ENCODE measurements at regions not wholly inside any gene's neighbourhood (a gene's known extent, or its start where the extent isn't known, plus 50 kb on each side); places are given as distances from the start of the nearest gene placed in this dataset.

DNA sequence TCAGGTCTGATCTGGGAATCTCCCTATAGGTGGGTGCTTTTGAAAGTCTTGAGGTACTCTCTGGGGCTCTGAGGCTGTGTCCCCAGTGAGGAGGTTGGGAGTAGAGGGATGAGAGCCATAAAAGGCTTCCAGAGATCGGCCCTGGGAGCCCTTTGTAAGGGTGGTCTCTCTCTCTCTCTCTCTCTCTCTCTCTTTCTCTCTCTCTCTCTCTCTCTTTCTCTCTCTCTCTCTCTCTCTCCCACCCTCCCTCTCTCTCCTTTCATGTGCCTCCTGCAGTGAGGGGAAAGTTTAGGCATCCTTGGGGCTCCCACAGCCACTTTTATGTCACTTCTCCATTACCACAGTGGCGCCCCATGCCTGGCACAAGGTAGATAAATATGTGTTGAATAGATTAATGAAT is 271.3 kb upstream of the N4BP1 start:
- TF ChIP-seq, protein P1, sequence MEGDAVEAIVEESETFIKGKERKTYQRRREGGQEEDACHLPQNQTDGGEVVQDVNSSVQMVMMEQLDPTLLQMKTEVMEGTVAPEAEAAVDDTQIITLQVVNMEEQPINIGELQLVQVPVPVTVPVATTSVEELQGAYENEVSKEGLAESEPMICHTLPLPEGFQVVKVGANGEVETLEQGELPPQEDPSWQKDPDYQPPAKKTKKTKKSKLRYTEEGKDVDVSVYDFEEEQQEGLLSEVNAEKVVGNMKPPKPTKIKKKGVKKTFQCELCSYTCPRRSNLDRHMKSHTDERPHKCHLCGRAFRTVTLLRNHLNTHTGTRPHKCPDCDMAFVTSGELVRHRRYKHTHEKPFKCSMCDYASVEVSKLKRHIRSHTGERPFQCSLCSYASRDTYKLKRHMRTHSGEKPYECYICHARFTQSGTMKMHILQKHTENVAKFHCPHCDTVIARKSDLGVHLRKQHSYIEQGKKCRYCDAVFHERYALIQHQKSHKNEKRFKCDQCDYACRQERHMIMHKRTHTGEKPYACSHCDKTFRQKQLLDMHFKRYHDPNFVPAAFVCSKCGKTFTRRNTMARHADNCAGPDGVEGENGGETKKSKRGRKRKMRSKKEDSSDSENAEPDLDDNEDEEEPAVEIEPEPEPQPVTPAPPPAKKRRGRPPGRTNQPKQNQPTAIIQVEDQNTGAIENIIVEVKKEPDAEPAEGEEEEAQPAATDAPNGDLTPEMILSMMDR (IDR thresholded peaks at IDR 0.05), result no peak
- no peak for TF ChIP-seq POLR2A (IDR thresholded peaks at IDR 0.05)
- Histone ChIP-seq H3K27ac (no peak overlapping the region), H3K27me3 (no peaks in the 10 kb centered on the region), H3K4me1 (no peaks in the 10 kb centered on the region), H3K9me3 (no peaks in the 10 kb centered on the region), H3K4me3 (no peak overlapping the region), H3K36me3 (no peaks in the 10 kb centered on the region)
- intact Hi-C loops (cut with DNase I), result no loop called here
- DNase-seq, result no peak
- 64 to 68% methylated on average over 2 of the region's 2 CpGs for WGBS, 2 donors

- H3K27ac ChIP-seq, result no peak overlapping the region
- TF ChIP-seq POLR2A (IDR thresholded peaks at IDR 0.05), result no peak
- TF ChIP-seq, protein P1 (IDR thresholded peaks at IDR 0.05), result no peak
- no peaks in the 10 kb centered on the region for H3K36me3 ChIP-seq
- no peaks in the 10 kb centered on the region for H3K9me3 ChIP-seq
- no peaks in the 10 kb centered on the region for H3K4me1 ChIP-seq
- no peaks in the 10 kb centered on the region for H3K27me3 ChIP-seq
- DNase-seq, result no peak
- H3K4me3 ChIP-seq, result no peak overlapping the region
- 38 to 43% methylated on average over 14 of the region's 14 CpGs for WGBS, 2 donors
- intact Hi-C loops (cut with DNase I), result no loop called here
These were observed 269.5 kb upstream of the N4BP1 start for GRCh38 chr16:48879223-48880122.

- Histone ChIP-seq H3K27me3 (no peaks in the 10 kb centered on the region), H3K36me3 (no peaks in the 10 kb centered on the region), H3K9me3 (no peaks in the 10 kb centered on the region), H3K27ac (no peak overlapping the region), H3K4me3 (no peak overlapping the region), H3K4me1 (no peaks in the 10 kb centered on the region)
- DNase-seq, result no peak
- intact Hi-C loops (cut with DNase I), result no loop called here
- TF ChIP-seq POLR2A (IDR thresholded peaks at IDR 0.05), result no peak
- TF ChIP-seq, protein P1 (IDR thresholded peaks at IDR 0.05), result no peak
- 77 to 79% methylated on average over 3 of the region's 3 CpGs for WGBS, 2 donors
These were observed 268.0 kb upstream of the N4BP1 start for GRCh38 chr16:48877946-48878345.

DNA sequence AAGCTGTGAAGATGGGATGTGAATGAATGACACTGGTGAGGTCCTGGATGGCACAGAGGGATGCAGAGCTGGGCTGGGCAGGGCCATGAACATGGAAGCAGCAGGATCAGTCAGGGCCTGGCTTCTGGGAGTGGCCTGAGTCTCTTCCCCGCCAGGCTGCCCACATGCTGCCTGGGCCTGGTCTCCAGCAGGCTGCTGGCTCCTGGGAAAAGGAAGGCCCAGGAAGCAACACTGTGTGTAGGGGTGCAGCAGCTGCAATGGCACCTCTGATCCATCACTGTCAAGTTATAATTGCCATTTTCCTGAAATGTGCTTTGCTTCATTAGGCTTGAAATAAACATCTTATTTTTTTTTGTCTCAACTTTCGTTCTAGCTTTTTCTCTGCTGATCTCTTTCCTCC is 260.2 kb upstream of the N4BP1 start:
- no peaks in the 10 kb centered on the region for H3K36me3 ChIP-seq
- TF ChIP-seq POLR2A (IDR thresholded peaks at IDR 0.05), result no peak
- TF ChIP-seq, protein P1 (IDR thresholded peaks at IDR 0.05), result no peak
- 44 to 63% methylated on average over 2 of the region's 2 CpGs for WGBS, 2 donors
- intact Hi-C loops (cut with DNase I), result no loop called here
- no peak overlapping the region for H3K4me3 ChIP-seq
- no peaks in the 10 kb centered on the region for H3K4me1 ChIP-seq
- no peak overlapping the region for H3K27ac ChIP-seq
- H3K27me3 ChIP-seq, result no peaks in the 10 kb centered on the region
- no peak for DNase-seq
- no peaks in the 10 kb centered on the region for H3K9me3 ChIP-seq

GRCh38 chr16:48865520-48865919 is 255.5 kb upstream of the N4BP1 start:
- H3K9me3 ChIP-seq, result no peaks in the 10 kb centered on the region
- no peak overlapping the region for H3K27ac ChIP-seq
- TF ChIP-seq POLR2A (IDR thresholded peaks at IDR 0.05), result no peak
- TF ChIP-seq, protein P1 (IDR thresholded peaks at IDR 0.05), result no peak
- 54 to 60% methylated on average over 3 of the region's 3 CpGs for WGBS, 2 donors
- intact Hi-C loops (cut with DNase I), result no loop called here
- no peak overlapping the region for H3K4me3 ChIP-seq
- H3K36me3 ChIP-seq, result no peaks in the 10 kb centered on the region
- H3K27me3 ChIP-seq, result no peaks in the 10 kb centered on the region
- no peaks in the 10 kb centered on the region for H3K4me1 ChIP-seq
- no peak for DNase-seq

Measured in esophagus squamous epithelium (tissue), 5 donors.